Adrenal gland (tissue), 9 donors: ENCODE measurements at regions not wholly inside any gene's neighbourhood (a gene's known extent, or its start where the extent isn't known, plus 50 kb on each side); places are given as distances from the start of the nearest gene placed in this dataset.

Experiments used
- DNase-seq, 7 donors: peaks; one replicate each; pipeline ENCODE4 v3.0.0-alpha.2; 2019 to 2020
- H3K27ac ChIP-seq, 5 donors: fragments of 200-600 bp; sonication (generic) in 4 of 5; 1 replicate in 3 of 5; 2 replicates in 2 of 5; pipeline versions ENCODE4 v1.5.1 to v1.8.0; 2016 to 2020; ENCODE audit warnings: mild to moderate bottlenecking in 1 of 5
- H3K27me3 ChIP-seq: fragments of 200-600 bp; 2 replicates; pipeline ENCODE4 v1.8.0; 2021
- H3K36me3 ChIP-seq, 2 donors: fragments of 200-600 bp; replicated peaks in 1 of 2; 1 replicate in 1 of 2; 2 replicates in 1 of 2; pipeline versions ENCODE4 v1.5.1 to v1.8.0; 2018 to 2022
- H3K4me1 ChIP-seq, 2 donors: fragments of 200-600 bp; replicated peaks in 1 of 2; 1 replicate in 1 of 2; 2 replicates in 1 of 2; pipeline versions ENCODE4 v1.5.1 to v1.8.0; 2018 to 2021
- H3K4me3 ChIP-seq, 4 donors: fragments of 200-600 bp; sonication (generic) in 3 of 4; one replicate each; pipeline ENCODE4 v1.5.1; 2016 to 2018
- H3K9me3 ChIP-seq, 3 donors: fragments of 200-600 bp; sonication (generic) in 1 of 3; replicated peaks in 1 of 3; 1 replicate in 2 of 3; 2 replicates in 1 of 3; pipeline versions ENCODE4 v1.5.1 to v1.8.0; 2016 to 2021
- CTCF ChIP-seq, 6 experiments: fragments of 450-650 bp in 4 of 6; fragments of 200-600 bp in 2 of 6; sonication (generic) in 1 of 6; IDR thresholded peaks; 1 replicate in 5 of 6; 2 replicates in 1 of 6; pipeline versions ENCODE4 v1.5.1 to v1.8.0; 2016 to 2021; ENCODE audit warnings: antibody characterized with exemption in 6 of 6, mild to moderate bottlenecking in 2 of 6, moderate library complexity in 1 of 6
- POLR2A ChIP-seq, 2 donors: fragments of 450-650 bp; IDR thresholded peaks; one replicate each; pipeline ENCODE4 v1.6.1; 2017; ENCODE audit warnings: antibody characterized with exemption in 2 of 2, mild to moderate bottlenecking in 2 of 2, moderate library complexity in 1 of 2
- WGBS, 4 donors: extraction: QIAGEN DNeasy Blood & Tissue Kit in 2 of 4; methylation state at CpG; one replicate each; pipeline versions ENCODE4 v1.1.5 to v1.1.7; 2013 to 2017; 5-methylcytosine and 5-hydroxymethylcytosine counted together
- intact Hi-C, 2 donors: fragments of 100-400 bp; cut with DNase I; formaldehyde crosslinking; loops; one replicate each; pipeline versions ENCODE4 v1.14.1 to v1.15.0; 2022 to 2023
- donor health status: healthy with polysubstance abuse.
- donor health status: Bipolar disorder and iron deficiency.
- donor health status: DM: yes; HTN: yes; CAD: no.
- donor health status: DM: no; HTN: no; CAD: no.
- donor health status: DM: no; HTN: no; CAD: no.

DNA sequence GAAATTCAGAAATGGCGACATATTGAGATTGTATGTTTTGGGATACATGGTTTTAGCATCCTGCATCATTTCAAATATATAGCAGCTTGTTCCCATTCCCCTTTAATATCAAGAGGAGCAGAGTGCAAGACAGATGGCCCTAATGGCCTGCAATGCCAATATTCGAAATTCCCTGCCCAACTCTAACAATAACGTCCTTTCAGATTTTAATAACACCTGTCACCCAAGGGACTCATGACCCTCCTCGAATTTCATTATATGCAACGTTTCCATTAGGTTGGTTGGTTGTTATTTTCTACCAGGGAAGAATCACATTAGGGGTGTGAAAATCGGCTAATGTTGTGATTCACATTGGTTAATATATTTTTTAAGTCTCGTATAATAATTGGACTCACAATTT is 170.0 kb downstream of the TNFSF13B start:
- Histone ChIP-seq H3K27me3 (no peaks in the 10 kb centered on the region), H3K27ac (no peak overlapping the region), H3K4me3 (no peak overlapping the region), H3K9me3 (no peaks in the 10 kb centered on the region), H3K4me1 (no peaks in the 10 kb centered on the region), H3K36me3 (no peaks in the 10 kb centered on the region)
- DNase-seq: no peak
- TF ChIP-seq POLR2A (IDR thresholded peaks at IDR 0.05) (no peak), CTCF (IDR thresholded peaks at IDR 0.05) (no peak)
- intact Hi-C loops: no loop called here
- 67 to 80% (median 73%) methylated on average over 7 of the region's 7 CpGs for WGBS, 4 donors

DNA sequence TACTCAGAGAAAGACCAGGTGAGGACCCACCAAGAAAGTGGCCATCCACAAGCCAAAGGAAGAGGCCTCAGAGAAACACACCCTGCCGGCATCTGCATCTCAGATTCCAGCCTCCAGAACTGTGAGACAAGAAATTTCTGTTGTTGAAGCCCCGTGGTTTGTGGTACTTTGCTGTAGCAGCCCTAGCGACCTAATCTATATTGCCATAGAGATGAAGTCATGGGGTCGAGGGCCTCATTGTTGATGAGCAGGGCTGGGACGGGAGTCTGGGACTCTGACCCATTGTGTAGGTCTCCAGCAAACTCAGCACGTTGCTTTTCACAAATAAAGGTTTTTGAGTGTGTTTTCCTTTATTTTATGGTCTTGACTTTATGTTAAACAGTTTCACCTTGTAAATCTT is 174.9 kb downstream of the TNFSF13B start:
- WGBS, 4 donors: 62 to 79% (median 71%) methylated on average over 6 of the region's 6 CpGs

DNA sequence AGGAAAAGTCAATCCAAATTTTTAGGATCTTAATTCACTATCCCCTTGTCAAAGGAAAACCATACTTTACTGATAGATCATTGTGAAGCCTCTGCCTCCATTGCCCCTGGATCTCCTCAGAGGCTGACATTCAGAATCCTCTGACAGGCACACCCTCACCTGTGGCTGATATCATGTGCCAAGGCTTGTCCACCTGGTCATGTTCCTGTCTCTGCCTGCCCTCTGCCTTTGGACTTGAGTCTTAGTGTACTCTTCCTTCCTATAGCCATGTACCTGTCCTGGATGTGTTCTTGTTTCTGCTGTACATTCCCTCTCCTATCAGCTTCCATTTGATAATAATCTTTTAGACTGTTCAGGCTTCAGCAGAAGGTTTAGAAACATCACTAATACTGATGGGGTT is 179.4 kb downstream of the TNFSF13B start:
- H3K36me3 ChIP-seq: no peaks in the 10 kb centered on the region
- no peaks in the 10 kb centered on the region for H3K27me3 ChIP-seq
- no peak overlapping the region for H3K27ac ChIP-seq
- no peaks in the 10 kb centered on the region for H3K4me1 ChIP-seq
- H3K4me3 ChIP-seq: no peak overlapping the region
- TF ChIP-seq POLR2A (IDR thresholded peaks at IDR 0.05): no peak
- no peak for TF ChIP-seq CTCF (IDR thresholded peaks at IDR 0.05)
- intact Hi-C loops: no loop called here
- no peaks in the 10 kb centered on the region for H3K9me3 ChIP-seq
- no peak for DNase-seq

More for the DNA sequence above, 174.9 kb downstream of the TNFSF13B start:
- no peak for DNase-seq
- Histone ChIP-seq H3K27me3 (no peaks in the 10 kb centered on the region), H3K4me3 (no peak overlapping the region), H3K27ac (no peak overlapping the region), H3K9me3 (no peaks in the 10 kb centered on the region), H3K36me3 (no peaks in the 10 kb centered on the region), H3K4me1 (no peaks in the 10 kb centered on the region)
- TF ChIP-seq CTCF (IDR thresholded peaks at IDR 0.05): no peak
- no peak for TF ChIP-seq POLR2A (IDR thresholded peaks at IDR 0.05)
- intact Hi-C loops: no loop called here

DNA sequence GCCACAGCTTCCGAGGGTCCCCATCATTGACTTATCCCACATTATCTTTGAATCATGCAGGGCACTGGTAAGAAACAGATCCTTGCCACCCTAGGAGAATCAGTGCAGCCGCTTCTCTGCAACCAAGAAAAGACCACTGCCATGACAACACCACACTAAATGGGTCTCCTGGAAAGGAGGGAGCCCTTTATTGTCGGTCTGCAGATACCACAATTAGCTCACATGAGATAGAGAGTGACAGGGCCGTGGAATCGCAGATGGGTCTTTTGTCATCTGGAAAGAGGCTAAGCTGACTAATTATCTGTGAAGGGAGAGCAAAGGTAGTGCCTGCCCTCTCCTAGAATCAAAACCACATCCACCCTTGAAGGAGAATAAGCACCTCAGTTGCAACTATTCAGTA is 178.3 kb upstream of the MYO16 start:
- WGBS, 4 donors: 58 to 84% (median 67%) methylated on average over 5 of the region's 5 CpGs
- no peaks in the 10 kb centered on the region for H3K4me1 ChIP-seq

More for the DNA sequence above, 178.3 kb upstream of the MYO16 start:
- no peak for DNase-seq
- H3K27ac ChIP-seq: no peak overlapping the region
- intact Hi-C loops: no loop called here
- H3K27me3 ChIP-seq: no peaks in the 10 kb centered on the region
- TF ChIP-seq CTCF (IDR thresholded peaks at IDR 0.05): no peak
- no peak for TF ChIP-seq POLR2A (IDR thresholded peaks at IDR 0.05)
- H3K4me3 ChIP-seq: no peak overlapping the region
- H3K36me3 ChIP-seq: no peaks in the 10 kb centered on the region
- H3K9me3 ChIP-seq: no peaks in the 10 kb centered on the region
